ENCODE measurements at regions not wholly inside any gene's neighbourhood (a gene's known extent, or its start where the extent isn't known, plus 50 kb on each side); places are given as distances from the start of the nearest gene placed in this dataset.

- H3K4me3 ChIP-seq, result no peak overlapping the region
- TF ChIP-seq EP300 (IDR thresholded peaks at IDR 0.05) (no peak), POLR2A (IDR thresholded peaks at IDR 0.05) (no peak), CTCF (IDR thresholded peaks at IDR 0.05) (no peak), POLR2AphosphoS5 (IDR thresholded peaks at IDR 0.05) (no peak)
- no peak overlapping the region for H3K27ac ChIP-seq
- no peaks in the 10 kb centered on the region for H3K27me3 ChIP-seq
- 62% methylated on average over 1 of the region's 1 CpG for WGBS
- H3K36me3 ChIP-seq, result no peaks in the 10 kb centered on the region
- peaks cover 6% of the 10 kb centered on the region for H3K9me3 ChIP-seq
- no peaks in the 10 kb centered on the region for H3K4me1 ChIP-seq
- DNase-seq (ENCODE audit: low spot score in 2 of 2), result no peak
These were observed 84.6 kb upstream of the TRPC4 start for GRCh38 chr13:37954191-37954590.

GRCh38 chr13:37953696-37954095 is 84.1 kb upstream of the TRPC4 start:
- Histone ChIP-seq H3K4me1 (no peaks in the 10 kb centered on the region), H3K9me3 (peaks cover 6% of the 10 kb centered on the region), H3K4me3 (no peak overlapping the region), H3K27me3 (no peaks in the 10 kb centered on the region), H3K27ac (no peak overlapping the region), H3K36me3 (no peaks in the 10 kb centered on the region)
- no peak for DNase-seq (ENCODE audit: low spot score in 2 of 2)
- TF ChIP-seq POLR2AphosphoS5 (IDR thresholded peaks at IDR 0.05), result no peak
- TF ChIP-seq EP300 (IDR thresholded peaks at IDR 0.05), result no peak
- no peak for TF ChIP-seq POLR2A (IDR thresholded peaks at IDR 0.05)
- no peak for TF ChIP-seq CTCF (IDR thresholded peaks at IDR 0.05)

- Histone ChIP-seq H3K9me3 (peaks cover 6% of the 10 kb centered on the region), H3K27me3 (no peaks in the 10 kb centered on the region), H3K4me1 (no peaks in the 10 kb centered on the region), H3K36me3 (no peaks in the 10 kb centered on the region), H3K27ac (no peak overlapping the region), H3K4me3 (no peak overlapping the region)
- TF ChIP-seq CTCF (IDR thresholded peaks at IDR 0.05) (no peak), EP300 (IDR thresholded peaks at IDR 0.05) (no peak), POLR2AphosphoS5 (IDR thresholded peaks at IDR 0.05) (no peak), POLR2A (IDR thresholded peaks at IDR 0.05) (no peak)
- DNase-seq (ENCODE audit: low spot score in 2 of 2), result no peak
- WGBS, result 56% methylated on average over 1 of the region's 1 CpG
These were observed 80.4 kb upstream of the TRPC4 start for GRCh38 chr13:37950016-37950415.

- Histone ChIP-seq H3K4me3 (no peak overlapping the region), H3K27me3 (no peaks in the 10 kb centered on the region), H3K9me3 (peaks cover 6% of the 10 kb centered on the region), H3K4me1 (no peaks in the 10 kb centered on the region), H3K36me3 (no peaks in the 10 kb centered on the region), H3K27ac (no peak overlapping the region)
- WGBS, result 94% methylated on average over 5 of the region's 5 CpGs
- DNase-seq (ENCODE audit: low spot score in 2 of 2), result no peak
- TF ChIP-seq POLR2A (IDR thresholded peaks at IDR 0.05), result no peak
- TF ChIP-seq CTCF (IDR thresholded peaks at IDR 0.05), result no peak
- no peak for TF ChIP-seq POLR2AphosphoS5 (IDR thresholded peaks at IDR 0.05)
- no peak for TF ChIP-seq EP300 (IDR thresholded peaks at IDR 0.05)
These were observed 78.0 kb upstream of the TRPC4 start for GRCh38 chr13:37947419-37948140.

- no peaks in the 10 kb centered on the region for H3K36me3 ChIP-seq
- WGBS, result 58% methylated on average over 4 of the region's 4 CpGs
- no peak overlapping the region for H3K4me3 ChIP-seq
These were observed 76.3 kb upstream of the TRPC4 start for GRCh38 chr13:37945651-37946575.

More at GRCh38 chr13:37945651-37946575, 76.3 kb upstream of the TRPC4 start:
- Histone ChIP-seq H3K27ac (no peak overlapping the region), H3K4me1 (no peaks in the 10 kb centered on the region), H3K27me3 (no peaks in the 10 kb centered on the region), H3K9me3 (no peaks in the 10 kb centered on the region)
- no peak for DNase-seq (ENCODE audit: low spot score in 2 of 2)
- TF ChIP-seq POLR2AphosphoS5 (IDR thresholded peaks at IDR 0.05) (no peak), EP300 (IDR thresholded peaks at IDR 0.05) (no peak), POLR2A (IDR thresholded peaks at IDR 0.05) (no peak), CTCF (IDR thresholded peaks at IDR 0.05) (no peak)
